Esophagus muscularis mucosa (tissue), 4 donors: ENCODE measurements at regions not wholly inside any gene's neighbourhood (a gene's known extent, or its start where the extent isn't known, plus 50 kb on each side); places are given as distances from the start of the nearest gene placed in this dataset.

Experiments
- DNase-seq: peaks from one replicate; pipeline ENCODE4 v3.0.0-alpha.2; 2017; ENCODE audit errors: extremely low spot score
- H3K27ac ChIP-seq, 4 donors: fragments of 200-600 bp; sonication (generic); replicated peaks in 1 of 4; 1 replicate in 3 of 4; 2 replicates in 1 of 4; pipeline ENCODE4 v1.5.1; 2016 to 2019; ENCODE audit warnings: mild to moderate bottlenecking in 1 of 4
- H3K27me3 ChIP-seq, 4 donors: fragments of 200-600 bp; sonication (generic); one replicate each; pipeline versions ENCODE4 v1.5.1 to v1.6.0; 2016 to 2019
- H3K36me3 ChIP-seq, 4 donors: fragments of 200-600 bp; sonication (generic); one replicate each; pipeline ENCODE4 v1.5.1; 2016 to 2019
- H3K4me1 ChIP-seq, 4 donors: fragments of 200-600 bp; sonication (generic); one replicate each; pipeline ENCODE4 v1.5.1; 2016 to 2019
- H3K4me3 ChIP-seq, 4 donors: fragments of 200-600 bp; sonication (generic); 1 replicate in 2 of 4; 2 replicates in 2 of 4; pipeline ENCODE4 v1.5.1; 2016 to 2019; ENCODE audit warnings: mild to moderate bottlenecking in 4 of 4, moderate library complexity in 1 of 4
- H3K9me3 ChIP-seq, 4 donors: fragments of 200-600 bp; sonication (generic); 1 replicate in 3 of 4; 2 replicates in 1 of 4; pipeline ENCODE4 v1.5.1; 2016 to 2019
- CTCF ChIP-seq, 3 experiments: fragments of 200-600 bp in 2 of 3; fragments of 450-650 bp in 1 of 3; sonication (generic) in 2 of 3; IDR thresholded peaks; one replicate each; pipeline ENCODE4 v1.5.1; 2017 to 2019; ENCODE audit warnings: antibody characterized with exemption in 3 of 3, mild to moderate bottlenecking in 2 of 3, moderate library complexity in 1 of 3
- EP300 ChIP-seq: sonication (generic); formaldehyde crosslinking; IDR thresholded peaks from one replicate; pipeline ENCODE4 v1.6.1; 2017; ENCODE audit warnings: antibody characterized with exemption
- POLR2A ChIP-seq: fragments of 450-650 bp; IDR thresholded peaks from one replicate; pipeline ENCODE4 v1.6.1; 2017; ENCODE audit warnings: antibody characterized with exemption, moderate library complexity, mild to moderate bottlenecking, low read depth
- POLR2AphosphoS5 ChIP-seq, 2 donors: sonication (generic); formaldehyde crosslinking; IDR thresholded peaks; one replicate each; pipeline ENCODE4 v1.6.1; 2017; ENCODE audit warnings: antibody characterized with exemption in 2 of 2
- WGBS: methylation state at CpG from one replicate; pipeline ENCODE4 v1.1.5; 2018; 5-methylcytosine and 5-hydroxymethylcytosine counted together
- intact Hi-C: fragments of 100-400 bp; cut with DNase I; formaldehyde crosslinking; loops from one replicate; pipeline ENCODE4 v1.15.1; 2023

- H3K36me3 ChIP-seq = no peaks in the 10 kb centered on the region
Measured at GRCh38 chr11:116661056-116661455, 111.7 kb downstream of the BUD13 start.

GRCh38 chr11:116660011-116660410, 112.8 kb downstream of the BUD13 start:
- Histone ChIP-seq H3K27me3 (peaks cover 0 to 37% (median 0%) of the 10 kb centered on the region in 4 donors), H3K4me3 (no peak overlapping the region), H3K9me3 (peaks cover 0 to 11% (median 9%) of the 10 kb centered on the region in 4 donors), H3K4me1 (no peaks in the 10 kb centered on the region), H3K27ac (no peak overlapping the region), H3K36me3 (no peaks in the 10 kb centered on the region)
- TF ChIP-seq POLR2A (no peak), CTCF (IDR thresholded peaks at IDR 0.05) (no peak), POLR2AphosphoS5 (IDR thresholded peaks at IDR 0.05) (no peak), EP300 (no peak)
- 89% methylated on average over 6 of the region's 7 CpGs for WGBS
- intact Hi-C loops = no loop called here
- DNase-seq = peak; percentile 80

More at GRCh38 chr11:116661056-116661455, 111.7 kb downstream of the BUD13 start:
- H3K27me3 ChIP-seq = peaks cover 0 to 37% (median 0%) of the 10 kb centered on the region in 4 donors
- no peak for TF ChIP-seq CTCF (IDR thresholded peaks at IDR 0.05)
- H3K9me3 ChIP-seq = peaks cover 0 to 18% (median 16%) of the 10 kb centered on the region in 4 donors
- DNase-seq = no peak
- H3K4me3 ChIP-seq = no peak overlapping the region
- no peak overlapping the region for H3K27ac ChIP-seq
- no peaks in the 10 kb centered on the region for H3K4me1 ChIP-seq
- 83% methylated on average over 3 of the region's 3 CpGs for WGBS
- intact Hi-C loops = no loop called here

GRCh38 chr11:116658876-116659535, 113.8 kb downstream of the BUD13 start:
- DNase-seq = peak; percentile 81
- H3K4me3 ChIP-seq = no peak overlapping the region
- intact Hi-C loops = no loop called here
- H3K36me3 ChIP-seq = no peaks in the 10 kb centered on the region
- no peaks in the 10 kb centered on the region for H3K4me1 ChIP-seq
- 89% methylated on average over 14 of the region's 14 CpGs for WGBS
- peaks cover 0 to 10% (median 8%) of the 10 kb centered on the region in 4 donors for H3K9me3 ChIP-seq
- TF ChIP-seq POLR2AphosphoS5 (IDR thresholded peaks at IDR 0.05) (no peak), EP300 (no peak)
- H3K27me3 ChIP-seq = peaks cover 0 to 37% (median 0%) of the 10 kb centered on the region in 4 donors
- H3K27ac ChIP-seq = no peak overlapping the region

- intact Hi-C loops = no loop called here
- no peak for DNase-seq
- H3K4me1 ChIP-seq = no peaks in the 10 kb centered on the region
- WGBS = 82% methylated on average over 11 of the region's 11 CpGs
- no peak for TF ChIP-seq EP300
- TF ChIP-seq POLR2AphosphoS5 (IDR thresholded peaks at IDR 0.05) = no peak
- TF ChIP-seq CTCF (IDR thresholded peaks at IDR 0.05) = no peak
- no peak for TF ChIP-seq POLR2A
- peaks cover 0 to 10% (median 8%) of the 10 kb centered on the region in 4 donors for H3K9me3 ChIP-seq
- no peak overlapping the region for H3K4me3 ChIP-seq
- no peaks in the 10 kb centered on the region for H3K36me3 ChIP-seq
- no peak overlapping the region for H3K27ac ChIP-seq
- H3K27me3 ChIP-seq = peaks cover 0 to 37% (median 0%) of the 10 kb centered on the region in 4 donors
Measured at GRCh38 chr11:116657842-116658825, 114.7 kb downstream of the BUD13 start.

- peak; percentile 89 for DNase-seq
- intact Hi-C loops = no loop called here
- Histone ChIP-seq H3K27me3 (peaks cover 0 to 26% (median 0%) of the 10 kb centered on the region in 4 donors), H3K4me3 (no peak overlapping the region), H3K36me3 (no peaks in the 10 kb centered on the region), H3K4me1 (no peaks in the 10 kb centered on the region), H3K27ac (no peak overlapping the region), H3K9me3 (peaks cover 0 to 10% (median 8%) of the 10 kb centered on the region in 4 donors)
- TF ChIP-seq EP300 (no peak), CTCF (IDR thresholded peaks at IDR 0.05) (no peak), POLR2A (no peak)
- 83% methylated on average over 4 of the region's 4 CpGs for WGBS
Measured at GRCh38 chr11:116656011-116656410, 116.8 kb downstream of the BUD13 start.
